Tibial nerve (tissue), 3 donors: ENCODE measurements at regions not wholly inside any gene's neighbourhood (a gene's known extent, or its start where the extent isn't known, plus 50 kb on each side); places are given as distances from the start of the nearest gene placed in this dataset.

Experiments used
- CTCF ChIP-seq, 5 experiments: fragments of 200-600 bp in 3 of 5; fragments of 450-650 bp in 2 of 5; sonication (generic) in 3 of 5; IDR thresholded peaks; one replicate each; pipeline ENCODE4 v1.5.1; 2016 to 2019; ENCODE audit warnings: antibody characterized with exemption in 5 of 5, mild to moderate bottlenecking in 3 of 5, moderate library complexity in 2 of 5
- POLR2A ChIP-seq, 2 donors: fragments of 450-650 bp; IDR thresholded peaks; one replicate each; pipeline ENCODE4 v1.6.1; 2017; ENCODE audit warnings: antibody characterized with exemption in 2 of 2, mild to moderate bottlenecking in 2 of 2, moderate library complexity in 2 of 2

- no peak for TF ChIP-seq CTCF (IDR thresholded peaks at IDR 0.05)
- TF ChIP-seq POLR2A (IDR thresholded peaks at IDR 0.05): no peak
Measured at GRCh38 chr21:38639571-38640354, 141.5 kb upstream of the ERG start.
